IPS-NIHi7 (cell line): ENCODE measurements at regions not wholly inside any gene's neighbourhood (a gene's known extent, or its start where the extent isn't known, plus 50 kb on each side); places are given as distances from the start of the nearest gene placed in this dataset.
A peak's percentile ranks its signal among the peaks of the same experiment; 100 is the strongest.

Source experiments
- DNase-seq: peaks from one replicate; pipeline ENCODE4 v3.0.0; 2012; ENCODE audit warnings: mixed read lengths; ENCODE audit errors: extremely low spot score

- no peak for DNase-seq
These were observed 356.6 kb downstream of the FBXO15 start for GRCh38 chr18:73791081-73791480.

GRCh38 chr18:73790587-73790986 lies 357.0 kb downstream of the FBXO15 start:
- no peak for DNase-seq

- no peak for DNase-seq
These were observed 360.3 kb downstream of the FBXO15 start for GRCh38 chr18:73787316-73787715.

- DNase-seq: no peak
These were observed 362.3 kb downstream of the FBXO15 start for GRCh38 chr18:73785300-73785699.

- DNase-seq: no peak
These were observed 362.8 kb downstream of the FBXO15 start for GRCh38 chr18:73784853-73785252.

GRCh38 chr18:73782405-73782804 lies 365.2 kb downstream of the FBXO15 start:
- DNase-seq: no peak

- DNase-seq: no peak
These were observed 367.4 kb downstream of the FBXO15 start for GRCh38 chr18:73780218-73780617.

- DNase-seq: no peak
These were observed 369.6 kb downstream of the FBXO15 start for GRCh38 chr18:73778032-73778359.

GRCh38 chr18:73777356-73778031 lies 370.1 kb downstream of the FBXO15 start:
- DNase-seq: no peak

- DNase-seq: peak; percentile 48
These were observed 372.7 kb downstream of the FBXO15 start for GRCh38 chr18:73774811-73775509.

GRCh38 chr18:73768043-73768442 lies 379.6 kb downstream of the FBXO15 start:
- no peak for DNase-seq

- no peak for DNase-seq
These were observed 380.6 kb downstream of the FBXO15 start for GRCh38 chr18:73766910-73767515.

- DNase-seq: no peak
These were observed 389.2 kb downstream of the FBXO15 start for GRCh38 chr18:73758446-73758845.

GRCh38 chr18:73756256-73757091 lies 391.2 kb downstream of the FBXO15 start:
- DNase-seq: no peak

- DNase-seq: no peak
These were observed 394.7 kb downstream of the FBXO15 start for GRCh38 chr18:73752965-73753364.

- no peak for DNase-seq
These were observed 395.1 kb downstream of the FBXO15 start for GRCh38 chr18:73752546-73752945.

GRCh38 chr18:73750052-73750451 lies 397.6 kb downstream of the FBXO15 start:
- DNase-seq: no peak

- DNase-seq: no peak
These were observed 398.3 kb downstream of the FBXO15 start for GRCh38 chr18:73749304-73749703.

- no peak for DNase-seq
These were observed 398.9 kb downstream of the FBXO15 start for GRCh38 chr18:73748731-73749130.

GRCh38 chr18:73746101-73746500 lies 401.5 kb downstream of the FBXO15 start:
- DNase-seq: no peak

- DNase-seq: no peak
These were observed 404.7 kb downstream of the FBXO15 start for GRCh38 chr18:73742957-73743356.

- no peak for DNase-seq
These were observed 405.7 kb downstream of the FBXO15 start for GRCh38 chr18:73741946-73742345.
